Left lobe of liver (tissue), 2 donors: ENCODE measurements at regions not wholly inside any gene's neighbourhood (a gene's known extent, or its start where the extent isn't known, plus 50 kb on each side); places are given as distances from the start of the nearest gene placed in this dataset.

ENCODE experiments used
- ATAC-seq: fragments of 200-7000 bp; cut with Tn5 transposase; one replicate; pipeline ENCODE4 v1.9.1; 2020; ENCODE audit warnings: mild to moderate bottlenecking, moderate library complexity
- DNase-seq: peaks from one replicate; pipeline ENCODE4 v3.0.0-alpha.2; 2020; ENCODE audit warnings: low spot score
- donor health status: DM: no; HTN: no; CAD: no; lungs with moderate emphysema.
- donor health status: DM: no; HTN: yes; CAD: no.

DNA sequence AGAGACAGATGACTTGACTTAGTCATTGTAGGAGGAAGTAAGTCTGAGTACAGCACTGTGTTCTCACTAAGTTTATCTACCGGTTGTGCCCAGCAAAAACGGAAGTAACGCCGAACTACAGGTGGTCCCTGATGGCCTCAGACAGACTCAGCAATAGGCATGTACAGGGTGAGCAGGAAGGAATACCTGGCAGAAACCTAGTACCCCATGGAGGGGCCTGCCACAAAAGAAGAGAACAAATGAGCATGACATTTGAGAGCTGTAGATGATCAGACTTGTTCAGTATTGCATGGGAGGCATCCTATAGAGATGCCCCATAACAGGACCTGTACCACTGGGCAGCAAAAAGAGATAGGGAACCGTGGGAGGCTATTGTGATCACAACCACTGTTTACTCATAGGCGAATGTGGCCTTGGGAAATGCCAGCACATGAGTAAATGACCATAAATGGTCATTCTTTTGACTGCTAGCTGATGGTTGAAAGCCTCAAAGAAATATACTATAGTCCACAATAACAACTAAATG lies 106.4 kb upstream of the TAB2 start:
- no peak for DNase-seq
- no peak for ATAC-seq

DNA sequence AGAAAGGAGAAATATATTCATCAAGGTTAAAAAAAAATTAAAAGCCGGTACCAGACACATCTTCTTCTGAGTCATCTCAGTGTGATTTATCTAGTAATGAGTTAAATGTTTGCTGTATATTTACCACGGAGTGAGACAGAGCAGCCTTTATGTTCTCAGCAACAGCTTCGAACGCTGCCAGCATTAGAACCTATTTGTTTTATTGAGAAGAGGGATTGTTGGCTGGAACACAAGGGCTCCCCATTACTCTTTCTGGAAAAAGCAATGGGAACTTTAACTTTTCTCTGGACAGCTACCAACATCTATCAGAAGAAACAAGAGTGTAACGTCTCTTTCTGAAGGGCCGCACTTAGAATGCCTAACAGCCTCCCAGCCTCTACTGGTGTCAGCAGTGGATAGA lies 105.3 kb upstream of the TAB2 start:
- DNase-seq (no peak), ATAC-seq (no peak)

DNA sequence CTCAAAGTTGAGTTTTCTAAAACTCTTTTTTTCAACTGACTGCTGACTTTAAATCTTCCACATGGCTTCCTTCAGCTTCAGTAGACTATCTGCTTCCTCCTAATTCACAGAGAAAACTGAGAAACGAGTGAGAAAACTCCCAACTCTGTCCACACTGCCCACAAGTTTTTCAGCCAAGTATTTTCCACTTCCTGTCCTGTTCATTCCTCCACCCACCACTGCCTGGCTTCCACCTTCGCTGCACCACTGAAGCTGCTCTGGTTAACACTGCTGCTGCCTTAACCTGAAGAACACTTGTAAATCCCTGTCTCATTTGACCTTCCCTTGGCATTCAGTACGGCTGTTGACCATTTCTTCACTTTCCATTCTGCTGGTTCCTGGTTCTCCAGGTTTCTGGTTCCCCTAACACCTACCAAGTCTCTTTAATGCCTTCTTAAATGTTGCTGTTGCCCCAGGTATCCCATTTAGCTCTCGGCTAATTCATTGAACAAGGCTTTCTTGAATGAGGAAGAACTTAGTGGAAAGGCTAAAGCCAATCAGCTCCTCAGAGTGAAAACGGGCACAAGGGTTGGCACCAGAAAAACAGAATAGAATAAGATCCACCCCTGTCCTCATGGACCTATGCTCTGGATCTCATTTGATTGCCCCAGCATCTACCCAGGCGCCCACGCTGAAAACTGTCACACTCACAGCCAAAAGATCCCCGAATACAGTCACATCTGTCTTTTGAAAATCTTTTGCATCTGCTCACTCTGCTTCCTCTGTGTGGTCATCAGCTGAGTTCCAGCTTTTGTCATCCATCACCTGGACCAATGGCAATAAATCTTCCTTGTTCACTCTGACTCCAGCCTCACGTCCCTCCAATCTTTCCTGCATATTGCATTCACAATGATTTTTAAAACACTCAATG lies 104.4 kb upstream of the TAB2 start:
- DNase-seq, result no peak
- ATAC-seq, result no peak

DNA sequence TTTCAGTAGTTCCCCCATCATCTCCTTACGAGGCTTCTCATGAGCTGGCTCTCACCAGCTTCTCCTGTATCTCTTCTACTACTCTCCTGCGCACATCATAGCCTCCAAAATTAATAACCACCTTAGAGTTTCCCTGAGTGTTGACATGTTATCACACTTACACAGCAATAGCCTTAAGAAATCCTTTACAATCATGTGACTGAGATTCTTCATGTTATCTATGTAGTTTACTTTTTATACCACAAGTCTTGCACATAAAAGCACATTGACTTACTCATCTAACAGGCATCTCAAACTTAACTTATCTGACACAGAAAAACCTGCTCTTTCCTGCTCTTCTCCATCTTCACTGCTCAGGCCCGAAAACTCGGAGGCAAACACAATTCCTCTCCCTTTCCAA lies 103.7 kb upstream of the TAB2 start:
- ATAC-seq (no peak), DNase-seq (no peak)

DNA sequence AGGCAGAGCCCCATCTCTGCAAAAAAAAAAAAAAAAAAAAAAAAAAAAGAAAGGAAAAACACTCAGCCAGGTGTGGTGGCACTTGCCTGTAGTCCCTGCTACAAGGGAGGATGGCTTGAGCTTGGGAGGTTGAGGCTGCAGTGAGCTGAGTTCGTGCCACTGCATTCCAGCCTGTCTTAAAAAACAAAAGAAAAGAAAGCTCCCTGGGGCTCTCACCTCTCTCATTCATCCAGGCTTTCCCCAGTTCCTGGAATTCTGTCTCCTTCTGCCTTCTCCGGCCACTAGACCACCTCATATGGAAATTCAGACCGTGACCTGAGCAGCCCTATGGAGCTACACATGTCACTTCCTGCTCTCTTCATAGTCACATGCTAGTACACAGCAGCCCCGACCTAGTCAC lies 101.1 kb upstream of the TAB2 start:
- ATAC-seq (no peak), DNase-seq (no peak)

DNA sequence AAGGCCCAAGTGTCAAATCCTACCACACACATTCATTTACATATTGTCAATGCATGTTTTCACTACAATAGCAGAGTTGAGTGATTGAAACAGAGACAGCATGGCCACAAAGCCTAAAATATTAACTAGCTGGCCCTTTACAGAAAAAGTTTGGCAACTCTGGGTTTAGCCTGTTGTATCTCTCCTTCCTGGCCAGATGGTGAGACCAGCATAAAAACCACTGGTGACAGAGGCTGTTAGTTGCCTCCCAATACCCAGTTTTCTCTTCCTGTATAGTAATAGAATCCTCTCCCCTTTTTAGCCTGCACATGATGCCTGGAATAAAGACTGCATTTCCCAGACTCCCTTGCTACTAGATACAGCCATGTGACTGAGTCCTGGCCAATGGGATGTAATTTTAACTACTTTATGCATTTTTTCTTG lies 100.0 kb upstream of the TAB2 start:
- ATAC-seq (no peak), DNase-seq (no peak)

DNA sequence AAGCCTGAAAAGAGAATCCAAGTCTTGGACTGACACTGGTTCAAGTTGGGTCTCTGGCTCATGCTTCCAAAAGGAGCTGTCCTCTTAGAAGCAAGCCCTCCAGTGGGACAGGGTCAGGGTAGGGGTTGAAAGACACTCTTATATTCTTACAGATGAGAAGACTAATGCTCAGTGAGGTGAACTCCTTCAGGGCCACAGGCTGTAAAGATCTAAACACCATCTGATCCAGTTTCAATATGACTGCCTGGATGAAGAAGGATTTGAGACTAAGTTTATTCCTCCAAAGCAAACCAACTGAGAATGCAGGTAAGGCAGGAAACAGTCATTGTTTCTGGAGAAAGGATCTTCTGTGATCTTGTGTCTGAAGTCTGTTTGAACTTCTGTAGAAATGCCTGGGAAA lies 99.0 kb upstream of the TAB2 start:
- ATAC-seq, result no peak
- DNase-seq, result no peak

DNA sequence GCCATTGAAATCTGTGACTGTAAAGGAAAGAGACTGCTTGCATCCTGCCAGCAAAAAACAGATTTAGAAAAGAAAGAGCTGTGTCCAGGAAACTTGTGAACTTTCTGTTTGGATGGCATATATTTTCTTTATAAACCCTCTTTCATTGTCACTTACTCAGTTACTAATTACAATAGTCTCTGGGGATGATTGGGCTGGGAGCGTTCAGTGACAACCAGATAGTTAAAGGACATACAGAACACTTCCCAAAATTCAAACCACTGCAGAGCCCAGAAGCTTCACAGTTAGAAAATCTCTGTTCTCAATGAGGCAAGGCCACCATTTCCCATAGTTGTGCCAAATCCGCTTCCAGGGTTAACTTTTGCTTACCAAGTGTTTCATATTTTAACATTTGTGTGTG lies 98.6 kb upstream of the TAB2 start:
- no peak for ATAC-seq
- no peak for DNase-seq

DNA sequence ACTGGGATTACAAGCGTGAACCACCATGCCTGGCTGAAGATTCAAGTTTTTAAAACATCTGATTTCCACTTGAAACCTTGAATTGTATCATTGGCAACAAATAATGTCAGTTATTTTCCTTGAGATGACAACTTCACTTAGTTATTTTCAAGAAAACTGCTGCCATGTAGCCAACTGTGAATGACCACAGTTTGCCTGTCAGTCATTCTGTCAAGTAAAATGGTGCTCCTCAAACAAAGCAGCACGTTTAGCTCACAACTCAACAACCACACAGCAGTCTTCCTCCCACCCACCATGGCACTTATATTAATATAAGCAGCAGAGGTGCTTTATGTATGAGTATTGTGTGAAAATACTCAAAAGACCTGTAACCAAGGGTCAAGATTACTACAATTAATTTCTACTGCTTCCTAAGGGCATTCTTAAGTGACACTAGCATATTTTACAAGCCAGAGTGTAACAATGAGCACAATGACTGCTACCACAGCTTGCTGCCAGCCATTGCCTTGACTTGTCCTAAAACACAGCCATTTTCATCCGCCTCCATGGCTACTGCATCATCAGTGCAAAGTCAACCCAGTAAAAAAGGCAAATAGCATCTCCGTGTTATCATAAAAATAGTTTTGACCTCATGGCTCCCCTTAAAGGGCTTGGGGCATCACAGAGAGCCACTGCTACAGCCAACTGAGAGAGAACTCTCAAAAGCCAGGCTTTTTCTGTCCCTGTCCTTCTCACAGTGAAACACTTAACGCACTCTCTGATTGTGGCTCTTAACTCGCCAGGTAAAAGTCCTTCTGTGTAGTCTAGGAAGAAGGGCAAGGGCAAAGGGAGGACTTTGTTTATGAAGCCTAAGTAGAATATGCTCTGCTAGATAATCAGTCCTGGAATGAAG lies 96.4 kb upstream of the TAB2 start:
- DNase-seq (no peak), ATAC-seq (no peak)

DNA sequence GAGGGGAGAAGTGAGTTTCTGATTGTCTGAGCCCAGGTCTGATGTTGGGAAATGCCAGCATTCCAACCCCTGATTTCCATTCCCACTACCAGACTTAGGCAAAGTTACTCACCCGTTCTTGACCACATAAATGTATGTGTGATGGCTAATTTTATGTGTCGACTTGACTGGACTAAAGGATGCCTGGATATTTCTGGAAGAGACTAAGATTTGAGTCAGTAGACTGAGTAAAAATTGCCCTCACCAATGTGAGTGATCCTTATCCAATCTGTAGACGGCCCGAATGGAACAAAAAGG lies 95.8 kb upstream of the TAB2 start:
- ATAC-seq (no peak), DNase-seq (no peak)

DNA sequence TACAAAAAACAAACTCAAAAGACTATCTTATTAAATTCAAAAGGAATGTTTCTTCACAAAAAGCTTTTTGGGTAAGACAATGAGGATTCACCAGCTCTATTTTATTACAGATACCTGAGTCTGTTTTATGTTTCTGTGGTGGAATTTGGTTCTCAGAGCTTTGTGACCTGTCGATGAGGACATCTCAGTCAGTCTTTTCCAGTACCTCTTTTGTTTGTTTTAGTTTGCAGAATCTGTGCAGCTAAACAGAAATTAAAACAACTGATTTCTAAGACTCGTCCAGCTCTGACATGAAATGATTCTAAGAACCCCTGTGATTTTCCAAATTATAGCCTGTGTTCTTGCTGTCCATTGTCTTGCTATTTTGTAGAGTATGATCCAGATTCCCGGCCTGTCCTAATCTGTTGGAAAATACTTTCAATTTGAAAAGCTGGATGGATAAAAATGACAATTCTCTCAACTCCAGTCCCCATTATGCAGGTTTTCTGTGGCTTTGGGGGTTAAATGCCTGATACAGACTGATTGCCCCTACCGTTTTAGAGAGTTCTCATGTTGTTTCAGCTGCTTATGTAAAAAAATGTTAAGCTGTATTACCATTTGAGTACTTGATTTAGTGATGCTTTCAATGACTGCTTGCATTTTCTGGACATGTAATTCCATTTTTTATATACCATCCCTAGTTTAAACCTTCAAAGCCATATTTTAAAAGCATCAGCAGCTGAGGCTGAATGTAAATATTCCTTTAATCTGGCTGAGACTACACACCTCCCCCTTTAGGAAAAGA lies 94.2 kb upstream of the TAB2 start:
- ATAC-seq (peak; percentile 56), DNase-seq (no peak)

DNA sequence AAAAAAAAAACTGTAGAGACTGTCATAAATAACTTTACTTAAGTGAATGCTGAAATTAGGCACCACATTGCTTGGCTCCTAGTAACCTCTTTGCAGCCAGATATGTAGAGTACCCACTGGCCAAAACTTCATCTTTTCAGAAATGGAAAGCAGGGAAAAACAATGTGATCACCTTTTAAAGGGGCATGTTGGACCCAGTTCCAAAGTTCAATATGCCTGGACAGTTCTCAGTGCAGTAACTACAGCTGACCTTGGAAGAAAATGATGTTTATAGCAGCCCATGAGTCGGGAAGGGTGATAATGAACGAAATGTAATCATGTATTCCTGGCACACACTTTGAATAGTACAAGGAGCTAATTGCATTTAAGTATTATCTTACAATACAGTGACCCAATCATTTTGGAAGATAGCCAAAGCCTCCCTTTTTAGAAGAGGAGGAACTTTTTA lies 93.6 kb upstream of the TAB2 start:
- no peak for DNase-seq
- peak; percentile 59 for ATAC-seq

DNA sequence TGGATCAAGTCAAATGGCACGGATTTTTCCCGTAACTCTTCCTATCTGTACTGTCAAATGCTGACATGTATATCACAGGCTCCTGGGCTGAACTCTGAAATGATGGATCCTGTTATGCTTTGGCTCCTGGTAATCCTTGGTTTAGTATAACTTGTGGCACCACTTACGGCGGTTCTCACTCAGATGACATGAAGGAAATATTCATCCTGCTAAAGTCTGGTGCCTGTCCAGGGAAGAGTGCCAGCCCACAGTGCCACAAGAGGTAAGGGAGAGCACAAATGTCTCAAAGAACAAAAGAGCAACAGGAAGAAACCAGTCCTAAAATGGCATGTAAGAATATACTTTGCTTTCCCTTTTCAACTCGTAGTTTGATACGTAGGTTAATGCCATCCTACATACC lies 93.1 kb upstream of the TAB2 start:
- DNase-seq, result no peak
- no peak for ATAC-seq

DNA sequence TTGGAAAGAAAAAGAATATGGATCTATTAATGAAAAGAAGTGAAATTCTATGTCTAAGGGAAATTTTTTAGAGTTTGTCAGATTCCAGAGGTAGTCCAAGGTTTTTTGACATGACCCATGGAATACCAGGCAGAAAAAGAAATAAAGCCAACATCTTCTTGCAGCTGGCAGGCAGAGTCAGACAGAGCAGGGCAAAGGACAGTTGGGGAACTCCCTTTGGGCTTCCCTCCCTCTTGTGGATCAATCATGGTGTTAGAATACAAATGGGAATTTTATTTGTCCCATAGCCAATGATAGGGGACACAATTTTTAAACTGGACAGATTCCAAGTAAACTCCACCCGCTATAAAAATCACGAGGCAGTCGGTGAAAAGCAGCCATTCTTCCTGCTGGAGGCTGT lies 92.1 kb upstream of the TAB2 start:
- peak; percentile 95 for ATAC-seq

DNA sequence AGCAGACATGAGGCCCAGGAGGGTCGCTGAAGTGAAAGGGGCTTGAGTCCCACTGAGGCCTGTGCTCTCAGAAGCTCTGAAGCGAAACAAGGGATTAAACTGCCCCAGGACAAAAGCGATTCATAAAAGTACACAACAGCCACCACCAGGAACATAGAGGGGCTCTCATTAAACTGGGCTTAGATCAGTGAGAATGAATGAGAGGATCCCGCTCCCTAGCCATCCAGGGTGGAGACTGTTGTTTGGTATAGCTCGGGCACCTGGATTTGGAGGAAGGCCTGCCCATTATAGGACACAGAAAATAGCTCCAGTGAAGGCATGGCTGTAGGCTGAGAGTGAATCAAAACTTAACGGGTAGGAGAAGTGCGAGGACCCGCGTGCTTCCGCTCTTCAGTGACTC lies 91.6 kb upstream of the TAB2 start:
- no peak for DNase-seq
- no peak for ATAC-seq

More for the DNA sequence above, 92.1 kb upstream of the TAB2 start:
- peak; percentile 56 for DNase-seq

DNA sequence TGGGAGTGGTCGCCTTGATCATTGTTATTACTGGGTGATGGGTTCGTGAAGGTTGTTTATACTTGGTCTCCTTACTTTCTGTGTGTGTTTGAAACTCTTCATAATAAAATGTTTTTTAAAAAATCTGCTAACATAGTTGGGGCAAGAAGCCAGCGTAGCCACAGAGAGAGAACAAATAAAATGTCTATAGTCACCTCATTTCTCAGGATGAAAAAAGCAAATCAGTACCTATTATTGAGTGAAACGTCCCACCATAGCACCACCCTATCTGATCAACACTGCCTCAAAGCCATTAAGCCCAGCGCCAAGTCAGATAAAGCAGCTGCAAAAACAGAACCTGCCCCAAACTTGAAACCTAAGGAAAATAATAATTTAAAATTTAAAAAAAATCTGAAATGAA lies 89.7 kb upstream of the TAB2 start:
- no peak for DNase-seq

DNA sequence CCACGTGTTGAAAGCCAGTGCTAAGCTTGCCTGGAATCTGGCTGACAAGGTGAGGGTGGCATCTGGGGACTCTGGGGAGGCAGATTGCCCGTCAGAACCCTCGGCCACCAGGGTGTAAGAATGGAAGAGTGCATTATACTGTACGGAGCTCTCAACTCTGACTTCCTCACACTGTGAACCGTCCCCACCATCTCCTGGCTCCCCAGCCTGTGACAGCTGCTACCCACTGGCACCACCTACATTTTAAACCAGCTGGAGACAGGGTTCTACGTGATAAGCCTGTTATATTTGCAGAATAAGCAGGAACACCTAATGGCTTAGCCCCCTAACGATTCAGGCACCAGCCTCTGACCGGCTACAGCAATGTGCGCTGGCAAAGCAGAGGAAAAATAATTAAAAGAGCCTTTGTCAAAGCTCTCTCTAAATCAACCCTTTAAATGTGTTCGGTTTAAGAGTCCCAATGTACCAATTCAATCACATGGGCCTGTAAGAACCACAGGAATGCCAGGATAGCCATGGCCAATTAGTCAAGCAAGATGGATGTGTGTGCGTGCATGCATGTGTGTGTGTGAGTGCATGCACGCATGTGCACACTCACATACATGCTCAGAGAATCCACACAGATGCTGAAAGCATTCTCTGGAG lies 89.1 kb upstream of the TAB2 start:
- no peak for ATAC-seq
- DNase-seq, result no peak

More for the DNA sequence above, 89.7 kb upstream of the TAB2 start:
- no peak for ATAC-seq

DNA sequence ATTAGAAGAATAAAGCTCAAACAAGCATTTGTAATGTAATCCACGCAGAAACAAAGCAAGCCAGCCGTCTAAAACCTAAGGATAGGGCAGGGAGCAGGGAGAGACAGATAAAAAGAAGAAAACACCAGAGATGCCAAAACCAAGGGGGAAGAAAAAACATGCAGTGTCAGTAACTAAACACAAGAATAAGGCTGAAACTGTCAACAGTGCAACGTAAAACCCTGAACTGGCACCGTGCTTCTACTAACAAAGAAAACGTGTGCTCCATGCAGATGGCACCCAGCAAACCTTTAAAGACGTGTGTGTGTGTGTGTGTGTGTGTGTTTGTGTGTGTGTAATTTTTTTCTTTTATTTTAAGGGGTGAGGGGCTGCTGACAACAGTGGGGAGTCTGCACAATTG lies 88.4 kb upstream of the TAB2 start:
- DNase-seq (no peak), ATAC-seq (no peak)

DNA sequence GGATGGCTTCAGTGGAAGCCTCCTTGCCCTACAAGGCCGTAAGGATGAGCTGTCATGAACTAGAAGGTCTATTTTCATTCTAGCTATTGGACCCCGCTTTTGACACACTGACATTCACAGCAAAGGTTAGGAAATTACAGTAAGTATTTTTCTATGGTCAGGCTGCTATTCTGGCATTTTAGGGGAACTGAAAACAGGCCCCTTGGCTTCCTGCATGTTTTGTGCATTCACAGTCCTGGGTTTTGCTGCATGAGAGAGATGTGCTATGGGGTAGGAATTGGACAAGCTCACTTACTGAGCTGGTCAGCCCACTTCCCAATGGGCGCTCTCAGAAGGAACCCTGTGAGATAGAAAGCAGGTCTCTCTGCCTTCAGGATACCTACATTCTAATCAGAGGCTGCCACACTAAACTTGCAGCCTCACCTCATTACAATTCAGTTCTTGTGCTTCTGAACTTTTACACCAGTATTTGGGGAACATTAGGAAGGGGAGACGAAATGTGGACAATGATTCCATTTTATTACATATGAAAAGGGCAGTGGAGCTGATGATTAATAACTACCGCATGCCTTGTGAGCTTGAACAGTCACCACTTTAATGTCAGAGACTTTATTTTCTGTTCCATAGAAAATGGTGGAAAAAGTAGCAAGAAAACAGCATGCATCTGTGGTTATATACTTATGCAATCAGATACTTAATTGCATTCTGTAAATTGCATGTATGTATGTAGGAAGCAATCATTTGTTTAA lies 86.6 kb upstream of the TAB2 start:
- peak; percentile 18 for ATAC-seq
- DNase-seq, result no peak

DNA sequence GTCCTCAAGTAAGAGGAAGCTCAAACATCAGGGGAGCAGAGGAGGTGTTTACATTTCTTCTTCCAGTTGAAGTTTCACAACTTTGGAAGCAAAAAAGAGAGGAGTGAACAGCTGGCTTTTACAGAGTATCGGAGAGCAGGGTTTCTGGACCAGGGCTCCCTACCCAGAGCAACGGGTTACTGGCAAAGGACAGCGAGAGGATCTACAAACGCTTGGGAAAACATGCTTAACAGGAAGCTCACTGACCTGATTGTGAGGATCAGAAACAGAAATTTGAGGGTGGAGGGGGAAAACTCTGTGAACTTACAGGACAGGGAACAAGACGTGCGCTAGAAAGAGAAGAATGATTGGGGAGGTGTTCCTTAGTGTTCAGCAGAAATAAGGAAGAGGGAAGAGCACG lies 85.7 kb upstream of the TAB2 start:
- DNase-seq (no peak), ATAC-seq (no peak)
